ENCODE measurements at regions not wholly inside any gene's neighbourhood (a gene's known extent, or its start where the extent isn't known, plus 50 kb on each side); places are given as distances from the start of the nearest gene placed in this dataset.

GRCh38 chr5:27733237-27733636, 694.9 kb upstream of the CDH9 start:
- no peak overlapping the region for H3K27ac ChIP-seq
- no peak for TF ChIP-seq CTCF (conservative IDR thresholded peaks at IDR 0.05)

- no peak for TF ChIP-seq CTCF (conservative IDR thresholded peaks at IDR 0.05)
- H3K27ac ChIP-seq, result no peak overlapping the region
These were observed 688.9 kb upstream of the CDH9 start for GRCh38 chr5:27727254-27727653.

- no peak overlapping the region for H3K27ac ChIP-seq
- TF ChIP-seq CTCF (conservative IDR thresholded peaks at IDR 0.05), result no peak
These were observed 684.0 kb upstream of the CDH9 start for GRCh38 chr5:27722337-27722736.

GRCh38 chr5:27708534-27708933, 670.1 kb upstream of the CDH9 start:
- TF ChIP-seq CTCF (conservative IDR thresholded peaks at IDR 0.05), result no peak
- no peak overlapping the region for H3K27ac ChIP-seq

GRCh38 chr5:27706832-27707231, 668.4 kb upstream of the CDH9 start:
- H3K27ac ChIP-seq, result no peak overlapping the region
- TF ChIP-seq CTCF (conservative IDR thresholded peaks at IDR 0.05), result no peak

GRCh38 chr5:27705661-27706060, 667.3 kb upstream of the CDH9 start:
- H3K27ac ChIP-seq, result no peak overlapping the region
- no peak for TF ChIP-seq CTCF (conservative IDR thresholded peaks at IDR 0.05)

- no peak for TF ChIP-seq CTCF (conservative IDR thresholded peaks at IDR 0.05)
- H3K27ac ChIP-seq, result no peak overlapping the region
These were observed 663.8 kb upstream of the CDH9 start for GRCh38 chr5:27701931-27702903.

Data from VCaP (cell line).